ENCODE measurements at regions not wholly inside any gene's neighbourhood (a gene's known extent, or its start where the extent isn't known, plus 50 kb on each side); places are given as distances from the start of the nearest gene placed in this dataset.

DNA sequence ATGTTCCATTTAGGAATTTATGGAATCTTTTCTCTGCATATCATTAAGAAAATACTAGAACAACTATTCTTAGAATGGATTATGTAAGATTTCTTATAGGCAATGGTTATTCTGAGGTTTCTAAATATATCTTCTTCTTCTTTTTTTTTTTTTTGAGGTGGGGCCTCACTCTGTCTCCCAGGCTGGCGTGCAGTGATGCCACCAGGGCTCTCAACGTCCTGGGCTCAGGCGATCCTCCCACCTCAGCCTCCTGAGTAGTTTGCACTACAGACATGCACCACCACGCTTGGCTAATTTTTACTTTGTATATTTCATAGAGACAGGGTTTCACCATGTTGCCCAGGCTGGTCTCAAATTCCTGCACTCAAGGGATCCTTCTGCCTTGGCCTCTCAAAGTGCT, 137.2 kb downstream of the SREK1 start:
- Histone ChIP-seq H3K79me2 (ENCODE audit: insufficient read depth, low read length) (no peaks in the 10 kb centered on the region), H3K4me2 (ENCODE audit: low read length) (no peak overlapping the region), H3K9ac (ENCODE audit: low read length) (no peak overlapping the region), H2AFZ (ENCODE audit: low read depth, low read length, poor library complexity, severe bottlenecking) (no peak overlapping the region), H3K9me2 (ENCODE audit: insufficient read depth) (no peaks in the 10 kb centered on the region), H4K20me1 (ENCODE audit: insufficient read depth) (no peaks in the 10 kb centered on the region), H3K36me3 (ENCODE audit: control insufficient read depth in 1 of 2, insufficient read depth in 2 of 2, low read length in 2 of 2) (no peaks in the 10 kb centered on the region), H3K4me3 (replicated peaks in 1 of 2; ENCODE audit: low read depth in 1 of 2, low read length in 2 of 2) (no peak overlapping the region), H3K4me1 (ENCODE audit: control insufficient read depth in 1 of 2, insufficient read depth in 2 of 2, low read length in 2 of 2) (no peaks in the 10 kb centered on the region), H3K27ac (ENCODE audit: low read depth, low read length) (no peak overlapping the region), H3K9me3 (ENCODE audit: control insufficient read depth in 1 of 2, insufficient read depth in 1 of 2, low read depth in 1 of 2, low read length in 2 of 2) (no peaks in the 10 kb centered on the region), H3K27me3 (ENCODE audit: insufficient read depth, low read length) (peaks cover 5% of the 10 kb centered on the region; the same call in 1 of the 2 replicates)
- intact Hi-C loops (cut with micrococcal nuclease), result no loop called here
- BruUV-seq (replicated peaks), result no TSS peak
- TF ChIP-seq EZH2 (IDR thresholded peaks at IDR 0.05), result no peak
- TF ChIP-seq, protein P1, sequence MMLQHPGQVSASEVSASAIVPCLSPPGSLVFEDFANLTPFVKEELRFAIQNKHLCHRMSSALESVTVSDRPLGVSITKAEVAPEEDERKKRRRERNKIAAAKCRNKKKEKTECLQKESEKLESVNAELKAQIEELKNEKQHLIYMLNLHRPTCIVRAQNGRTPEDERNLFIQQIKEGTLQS (IDR thresholded peaks at IDR 0.05), result no peak
- ChIA-PET POLR2A (no interaction called here), RAD21 (ENCODE audit: low non-redundant PET in 1 of 2, low total read pairs in 2 of 2, uncharacterized antibody in 2 of 2, unreplicated experiment in 2 of 2) (no interaction called here), CTCF (no interaction called here)
- DNase-seq (ENCODE audit: low read depth, low spot score) (no peak), ATAC-seq (no peak)

DNA sequence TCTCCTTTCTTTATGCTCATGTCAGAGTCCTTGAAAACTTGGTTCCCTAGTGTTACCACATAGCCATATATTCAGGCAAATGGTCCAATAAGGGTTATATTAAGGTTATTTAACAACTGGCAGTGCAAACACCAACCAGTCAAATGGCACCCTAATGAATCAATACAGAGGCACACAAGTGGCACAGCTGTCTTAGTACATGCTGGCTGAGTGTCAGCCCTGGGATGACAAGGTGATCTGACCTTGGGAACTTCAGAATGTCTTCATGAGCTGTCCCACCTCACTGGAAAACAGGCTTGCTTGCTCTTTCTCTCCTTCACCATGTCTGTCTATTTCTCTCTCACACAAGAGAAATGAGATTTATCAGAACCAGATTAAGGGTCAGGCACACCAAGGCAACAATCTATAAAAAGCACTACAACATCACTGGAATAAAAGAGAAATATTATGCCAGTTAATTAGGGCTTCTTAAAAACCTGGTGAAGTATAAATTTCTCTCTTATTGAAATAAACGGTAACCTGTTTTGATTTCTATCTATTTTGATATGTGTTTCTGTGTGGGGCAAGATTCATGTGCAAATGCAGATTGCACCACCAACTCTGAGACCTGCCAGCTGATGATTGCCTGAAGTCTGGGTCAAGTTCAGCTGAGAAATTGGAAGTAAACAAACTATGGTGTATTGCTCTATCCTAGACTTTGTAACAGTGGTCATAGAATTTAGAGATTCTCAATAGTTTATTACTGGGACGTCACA, 140.7 kb downstream of the SREK1 start:
- no peaks in the 10 kb centered on the region for H3K36me3 ChIP-seq (ENCODE audit: control insufficient read depth in 1 of 2, insufficient read depth in 2 of 2, low read length in 2 of 2)
- POLR2A ChIA-PET, result no interaction called here

More for the DNA sequence above, 140.7 kb downstream of the SREK1 start:
- no peak overlapping the region for H3K4me2 ChIP-seq (ENCODE audit: low read length)
- H3K4me3 ChIP-seq (replicated peaks in 1 of 2; ENCODE audit: low read depth in 1 of 2, low read length in 2 of 2), result no peak overlapping the region
- H3K9ac ChIP-seq (ENCODE audit: low read length), result no peak overlapping the region
- no peaks in the 10 kb centered on the region; the same call in 1 of the 2 replicates for H3K9me2 ChIP-seq (ENCODE audit: insufficient read depth)
- no peaks in the 10 kb centered on the region for H3K27me3 ChIP-seq (ENCODE audit: insufficient read depth, low read length)
- no peak for DNase-seq (ENCODE audit: low read depth, low spot score)
- H4K20me1 ChIP-seq (ENCODE audit: insufficient read depth), result no peaks in the 10 kb centered on the region
- intact Hi-C loops (cut with micrococcal nuclease), result no loop called here
- no peak for ATAC-seq
- H2AFZ ChIP-seq (ENCODE audit: low read depth, low read length, poor library complexity, severe bottlenecking), result no peak overlapping the region
- ChIA-PET CTCF (interaction anchor here (1.0 kb wide), 1 partner anchor 21 kb away, joined by 4 read pairs; no protein-coding TSS in a partner anchor), RAD21 (ENCODE audit: low non-redundant PET in 1 of 2, low total read pairs in 2 of 2, uncharacterized antibody in 2 of 2, unreplicated experiment in 2 of 2) (no interaction called here)
- TF ChIP-seq POLR2AphosphoS5 (IDR thresholded peaks at IDR 0.05; ENCODE audit: low read depth, low read length) (no peak), CBX3 (IDR thresholded peaks at IDR 0.05; ENCODE audit: low read depth) (no peak), ELF1 (IDR thresholded peaks at IDR 0.05; ENCODE audit: borderline replicate concordance, low read depth) (no peak)
- TF ChIP-seq, protein P2, sequence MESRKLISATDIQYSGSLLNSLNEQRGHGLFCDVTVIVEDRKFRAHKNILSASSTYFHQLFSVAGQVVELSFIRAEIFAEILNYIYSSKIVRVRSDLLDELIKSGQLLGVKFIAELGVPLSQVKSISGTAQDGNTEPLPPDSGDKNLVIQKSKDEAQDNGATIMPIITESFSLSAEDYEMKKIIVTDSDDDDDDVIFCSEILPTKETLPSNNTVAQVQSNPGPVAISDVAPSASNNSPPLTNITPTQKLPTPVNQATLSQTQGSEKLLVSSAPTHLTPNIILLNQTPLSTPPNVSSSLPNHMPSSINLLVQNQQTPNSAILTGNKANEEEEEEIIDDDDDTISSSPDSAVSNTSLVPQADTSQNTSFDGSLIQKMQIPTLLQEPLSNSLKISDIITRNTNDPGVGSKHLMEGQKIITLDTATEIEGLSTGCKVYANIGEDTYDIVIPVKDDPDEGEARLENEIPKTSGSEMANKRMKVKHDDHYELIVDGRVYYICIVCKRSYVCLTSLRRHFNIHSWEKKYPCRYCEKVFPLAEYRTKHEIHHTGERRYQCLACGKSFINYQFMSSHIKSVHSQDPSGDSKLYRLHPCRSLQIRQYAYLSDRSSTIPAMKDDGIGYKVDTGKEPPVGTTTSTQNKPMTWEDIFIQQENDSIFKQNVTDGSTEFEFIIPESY (IDR thresholded peaks at IDR 0.05; ENCODE audit: extremely low read depth, insufficient replicate concordance, low read length), result no peak
- no peaks in the 10 kb centered on the region for H3K4me1 ChIP-seq (ENCODE audit: control insufficient read depth in 1 of 2, insufficient read depth in 2 of 2, low read length in 2 of 2)
- no peaks in the 10 kb centered on the region for H3K9me3 ChIP-seq (ENCODE audit: control insufficient read depth in 1 of 2, insufficient read depth in 1 of 2, low read depth in 1 of 2, low read length in 2 of 2)
- no peak overlapping the region for H3K27ac ChIP-seq (ENCODE audit: low read depth, low read length)
- no peaks in the 10 kb centered on the region for H3K79me2 ChIP-seq (ENCODE audit: insufficient read depth, low read length)
- BruUV-seq (replicated peaks), result no TSS peak
